ENCODE measurements at regions not wholly inside any gene's neighbourhood (a gene's known extent, or its start where the extent isn't known, plus 50 kb on each side); places are given as distances from the start of the nearest gene placed in this dataset.

GRCh38 chr2:155111070-155111469 lies 412.6 kb downstream of the KCNJ3 start:
- Histone ChIP-seq H3K9ac (ENCODE audit: low read depth, low read length) (no peak overlapping the region), H3K27ac (ENCODE audit: insufficient read depth, low read length) (no peak overlapping the region), H2BK120ac (ENCODE audit: low read depth, low read length) (no peak overlapping the region), H2AFZ (replicated peaks; ENCODE audit: low read length, poor library complexity) (no peak overlapping the region), H3K36me3 (ENCODE audit: control insufficient read depth, insufficient read depth, low read length) (no peaks in the 10 kb centered on the region), H3K9me1 (ENCODE audit: insufficient read depth, low read length) (no peaks in the 10 kb centered on the region), H3K4me3 (ENCODE audit: insufficient read depth, low read depth, low read length) (no peak overlapping the region), H4K20me1 (ENCODE audit: insufficient read depth, low read length) (no peaks in the 10 kb centered on the region), H2BK15ac (ENCODE audit: low read depth, low read length) (no peak overlapping the region), H2BK5ac (ENCODE audit: low read depth, low read length, poor library complexity, severe bottlenecking) (no peak overlapping the region), H2BK20ac (ENCODE audit: low read depth, low read length) (no peak overlapping the region), H2AK5ac (ENCODE audit: low read depth, low read length) (no peak overlapping the region), H3K23ac (ENCODE audit: low read depth, low read length) (no peak overlapping the region), H3K4me1 (ENCODE audit: control insufficient read depth, insufficient read depth, low read length) (no peaks in the 10 kb centered on the region), H3K56ac (ENCODE audit: extremely low read depth, insufficient read depth, low read length) (no peak overlapping the region), H3K4me2 (ENCODE audit: low read depth, low read length) (no peak overlapping the region), H3K9me3 (ENCODE audit: control insufficient read depth, insufficient read depth, low read length) (peaks cover 7% of the 10 kb centered on the region), H4K5ac (ENCODE audit: low read depth, low read length) (no peak overlapping the region), H3K14ac (replicated peaks; ENCODE audit: low read depth, low read length) (no peak overlapping the region), H2AK9ac (replicated peaks; ENCODE audit: low read depth, low read length, poor library complexity) (no peak overlapping the region), H4K8ac (ENCODE audit: low read depth in 2 of 2, low read length in 2 of 2) (no peak overlapping the region), H3K4ac (ENCODE audit: low read depth, low read length) (no peak overlapping the region), H3K27me3 (ENCODE audit: control insufficient read depth, insufficient read depth, low read length) (no peaks in the 10 kb centered on the region), H3K79me1 (ENCODE audit: low read depth in 1 of 2, low read length in 2 of 2) (no peaks in the 10 kb centered on the region), H3K18ac (ENCODE audit: low read depth, low read length) (no peak overlapping the region), H4K91ac (ENCODE audit: insufficient read depth, low read depth, low read length) (no peak overlapping the region)
- ATAC-seq (ENCODE audit: low read depth): no peak
- no peak for DNase-seq
- intact Hi-C loops (cut with micrococcal nuclease): no loop called here
- no CpG with 5 or more reads among the region's 1 CpG for WGBS, 2 experiments (ENCODE audit: extremely low coverage in 2 of 2, insufficient read length in 1 of 2)
- BruUV-seq (replicated peaks): no TSS peak
- in situ Hi-C loops (cut with MboI; ENCODE audit: low sequenced_read_pairs): no loop called here
- TF ChIP-seq ELK1 (IDR thresholded peaks at IDR 0.05; ENCODE audit: borderline replicate concordance, low read depth, low read length): no peak
- TF ChIP-seq CTCF (conservative IDR thresholded peaks at IDR 0.05; ENCODE audit: low read depth, low read length): no peak
- no peak for TF ChIP-seq FOS (IDR thresholded peaks at IDR 0.05; ENCODE audit: low read depth, low read length)
- TF ChIP-seq CHD1 (IDR thresholded peaks at IDR 0.05; ENCODE audit: low read depth, low read length): no peak
- TF ChIP-seq CEBPB (IDR thresholded peaks at IDR 0.05; ENCODE audit: low read depth, low read length): no peak
- no peak for TF ChIP-seq USF2 (IDR thresholded peaks at IDR 0.05; ENCODE audit: low read depth, low read length)
- POLR2A ChIA-PET (ENCODE audit: unreplicated experiment): no interaction called here
- dilution Hi-C loops (cut with HindIII; ENCODE audit: low sequenced_read_pairs, unreplicated experiment): no loop called here
- CTCF ChIA-PET: no interaction called here

Data from IMR-90 (cell line).